ENCODE measurements at regions not wholly inside any gene's neighbourhood (a gene's known extent, or its start where the extent isn't known, plus 50 kb on each side); places are given as distances from the start of the nearest gene placed in this dataset.

- TF ChIP-seq PKNOX1 (IDR thresholded peaks at IDR 0.05) (0 out of 2 replicates have a peak, but pooled peaks have one; percentile 18), HNRNPK (IDR thresholded peaks at IDR 0.05; ENCODE audit: low read depth, low read length, poor library complexity, severe bottlenecking) (no peak), TBL1XR1 (IDR thresholded peaks at IDR 0.05; ENCODE audit: low read length in 2 of 2) (no peak), ZNF695 (CRISPR knock-in tag; IDR thresholded peaks at IDR 0.05) (no peak), MBD1 (CRISPR knock-in tag; IDR thresholded peaks at IDR 0.05) (no peak), XRCC5 (IDR thresholded peaks at IDR 0.05; ENCODE audit: low read depth, low read length) (no peak), NCOA4 (IDR thresholded peaks at IDR 0.05; ENCODE audit: partially characterized antibody) (no peak), ZNF280A (IDR thresholded peaks at IDR 0.05; ENCODE audit: low read depth, partially characterized antibody) (peak; percentile 45), ZNF184 (CRISPR knock-in tag; IDR thresholded peaks at IDR 0.05) (no peak), MEIS2 (IDR thresholded peaks at IDR 0.05; ENCODE audit: partially characterized antibody) (peak; percentile 55), STAT5B (CRISPR knock-in tag; IDR thresholded peaks at IDR 0.05) (no peak), ZFP1 (CRISPR knock-in tag; IDR thresholded peaks at IDR 0.05) (no peak), SMARCA5 (IDR thresholded peaks at IDR 0.05) (no peak), MXD1 (CRISPR knock-in tag; IDR thresholded peaks at IDR 0.05; ENCODE audit: borderline replicate concordance, poor library complexity, severe bottlenecking) (no peak), ZSCAN29 (IDR thresholded peaks at IDR 0.05) (no peak), CSDE1 (IDR thresholded peaks at IDR 0.05) (no peak), HDAC6 (IDR thresholded peaks at IDR 0.05; ENCODE audit: low read depth, low read length) (no peak), TAL1 (IDR thresholded peaks at IDR 0.05) (peak; percentile 66), TCF3 (CRISPR knock-in tag; IDR thresholded peaks at IDR 0.05) (0 out of 2 replicates have a peak, but pooled peaks have one; percentile 9), TCFL5 (CRISPR knock-in tag; conservative IDR thresholded peaks at IDR 0.05) (no peak), STAT5A (IDR thresholded peaks at IDR 0.05; ENCODE audit: borderline replicate concordance, low read length) (no peak), FOXP1 (CRISPR knock-in tag; IDR thresholded peaks at IDR 0.05) (no peak), ZNF280B (CRISPR knock-in tag; IDR thresholded peaks at IDR 0.05) (0 out of 2 replicates have a peak, but pooled peaks have one; percentile 52), SUPT5H (IDR thresholded peaks at IDR 0.05) (no peak), SIX5 (IDR thresholded peaks at IDR 0.05; ENCODE audit: borderline replicate concordance in 1 of 2, insufficient read depth in 1 of 2, low read depth in 1 of 2, low read length in 2 of 2) (no peak)
Measured at GRCh38 chr18:11544060-11544633, 65.2 kb upstream of the SLC35G4 start (continued).

All from K562 (cell line).